Urinary bladder (tissue), 3 donors: ENCODE measurements at regions not wholly inside any gene's neighbourhood (a gene's known extent, or its start where the extent isn't known, plus 50 kb on each side); places are given as distances from the start of the nearest gene placed in this dataset.
"Not testable (repeated sequence)": the region's sequence is repeated elsewhere in the genome, so short reads cannot be mapped to it uniquely, and the experiment has no call there.

Experiments
- DNase-seq: peaks from one replicate; pipeline ENCODE4 v3.0.0-alpha.2; 2015; ENCODE audit errors: extremely low spot score
- H3K27ac ChIP-seq: one replicate; pipeline ENCODE4 v1.5.1; 2013; ENCODE audit warnings: low read depth, mild to moderate bottlenecking, moderate library complexity
- H3K36me3 ChIP-seq: one replicate; pipeline ENCODE4 v1.6.1; 2013; ENCODE audit warnings: mild to moderate bottlenecking, moderate library complexity; ENCODE audit not compliant: insufficient read depth
- H3K4me1 ChIP-seq: one replicate; pipeline ENCODE4 v1.6.1; 2013; ENCODE audit warnings: mild to moderate bottlenecking, moderate library complexity; ENCODE audit not compliant: insufficient read depth
- H3K4me3 ChIP-seq: one replicate; pipeline ENCODE4 v1.5.1; 2013; ENCODE audit warnings: low read depth, low read length
- WGBS: extraction: QIAGEN DNeasy Blood & Tissue Kit; methylation state at CpG from one replicate; pipeline ENCODE4 v1.1.7; 2013; 5-methylcytosine and 5-hydroxymethylcytosine counted together
- donor health status: healthy with polysubstance abuse.
- donor health status: healthy.

DNA sequence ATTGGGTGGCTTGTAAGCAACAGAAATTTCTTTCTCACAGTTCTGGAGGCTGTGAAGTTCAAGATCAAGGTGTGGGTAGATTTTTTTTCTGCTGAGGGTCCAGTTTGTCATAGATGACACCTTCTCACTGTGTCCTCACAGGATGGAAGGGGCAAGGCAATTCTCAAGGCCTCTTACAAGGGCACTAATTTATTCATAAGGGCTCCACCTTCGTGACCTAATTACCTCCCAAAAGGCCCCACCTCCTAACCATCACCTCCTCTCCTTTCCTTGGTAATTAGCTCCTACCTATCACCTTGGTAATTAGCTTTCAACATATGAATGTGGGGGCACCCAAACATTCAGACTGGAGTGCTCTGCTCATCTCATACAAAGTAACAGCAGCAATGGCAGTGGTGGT lies 92.3 kb upstream of the CD44 start:
- 87% methylated on average over 1 of the region's 1 CpG for WGBS
- Histone ChIP-seq H3K27ac (no peak overlapping the region), H3K36me3 (no peaks in the 10 kb centered on the region), H3K4me1 (no peaks in the 10 kb centered on the region), H3K4me3 (no peak overlapping the region)
- no peak for DNase-seq

DNA sequence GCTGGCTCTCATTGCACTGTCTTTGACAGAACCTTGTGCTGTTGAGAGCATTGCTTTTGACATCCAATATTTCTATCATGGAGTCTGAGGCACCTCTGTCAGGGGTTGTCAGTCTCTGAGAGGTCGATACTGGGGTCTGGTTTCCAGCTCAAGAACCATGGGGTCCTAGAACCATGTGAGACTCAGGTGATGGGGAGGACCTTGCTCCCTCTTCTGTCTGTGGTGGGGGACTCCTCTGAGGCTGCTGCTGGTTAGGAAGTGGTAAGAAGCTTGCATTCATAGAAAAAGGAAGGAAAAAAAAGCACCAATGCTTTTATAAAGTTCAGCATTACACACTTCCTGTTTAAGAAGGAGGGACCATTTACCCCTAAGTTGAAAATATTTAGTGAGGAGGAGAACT lies 91.8 kb upstream of the CD44 start:
- no peak for DNase-seq
- H3K27ac ChIP-seq = no peak overlapping the region
- H3K36me3 ChIP-seq = no peaks in the 10 kb centered on the region
- WGBS = 78% methylated on average over 1 of the region's 1 CpG
- H3K4me3 ChIP-seq = no peak overlapping the region
- no peaks in the 10 kb centered on the region for H3K4me1 ChIP-seq

DNA sequence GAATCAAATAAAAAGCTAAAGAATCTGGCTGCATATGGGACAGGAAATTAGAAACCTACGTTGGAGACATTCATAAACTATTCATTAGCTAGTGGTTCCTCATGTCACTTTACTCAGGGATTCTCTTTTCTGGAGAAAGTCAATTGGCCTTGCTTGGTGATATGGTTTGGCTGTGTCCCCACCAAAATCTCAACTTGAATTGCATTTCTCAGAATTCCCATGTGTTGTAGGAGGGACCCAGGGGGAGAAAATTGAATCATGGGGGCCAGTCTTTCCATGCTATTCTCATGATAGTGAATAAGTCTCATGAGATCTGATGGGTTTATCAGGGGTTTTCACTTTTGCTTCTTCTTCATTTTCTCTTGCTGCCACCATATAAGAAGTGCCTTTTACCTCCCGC lies 91.2 kb upstream of the CD44 start:
- Histone ChIP-seq H3K27ac (no peak overlapping the region), H3K4me3 (no peak overlapping the region), H3K36me3 (no peaks in the 10 kb centered on the region), H3K4me1 (no peaks in the 10 kb centered on the region)
- DNase-seq = no peak
- WGBS = 82% methylated on average over 2 of the region's 2 CpGs

DNA sequence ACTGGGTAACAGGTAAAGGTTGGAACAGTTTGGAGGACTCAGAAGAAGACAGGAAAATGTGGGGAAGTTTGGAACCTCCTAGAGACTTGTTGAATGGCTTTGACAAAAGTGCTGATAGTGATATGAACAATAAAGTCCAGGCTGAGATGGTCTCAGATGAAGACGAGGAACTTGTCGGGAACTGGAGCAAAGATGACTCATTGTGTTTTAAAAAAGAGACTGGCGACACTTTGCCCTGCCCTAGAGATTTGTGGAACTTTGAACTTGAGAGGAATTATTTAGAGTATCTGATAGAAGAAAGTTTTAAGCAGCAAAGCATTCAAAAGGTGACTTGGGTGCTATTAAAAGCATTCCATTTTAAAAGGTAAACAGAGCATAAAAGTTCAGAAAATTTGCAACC lies 90.6 kb upstream of the CD44 start:
- not testable (repeated sequence) for H3K36me3 ChIP-seq, DNase-seq, H3K4me3 ChIP-seq, H3K4me1 ChIP-seq, H3K27ac ChIP-seq
- 56% methylated on average over 3 of the region's 3 CpGs for WGBS

DNA sequence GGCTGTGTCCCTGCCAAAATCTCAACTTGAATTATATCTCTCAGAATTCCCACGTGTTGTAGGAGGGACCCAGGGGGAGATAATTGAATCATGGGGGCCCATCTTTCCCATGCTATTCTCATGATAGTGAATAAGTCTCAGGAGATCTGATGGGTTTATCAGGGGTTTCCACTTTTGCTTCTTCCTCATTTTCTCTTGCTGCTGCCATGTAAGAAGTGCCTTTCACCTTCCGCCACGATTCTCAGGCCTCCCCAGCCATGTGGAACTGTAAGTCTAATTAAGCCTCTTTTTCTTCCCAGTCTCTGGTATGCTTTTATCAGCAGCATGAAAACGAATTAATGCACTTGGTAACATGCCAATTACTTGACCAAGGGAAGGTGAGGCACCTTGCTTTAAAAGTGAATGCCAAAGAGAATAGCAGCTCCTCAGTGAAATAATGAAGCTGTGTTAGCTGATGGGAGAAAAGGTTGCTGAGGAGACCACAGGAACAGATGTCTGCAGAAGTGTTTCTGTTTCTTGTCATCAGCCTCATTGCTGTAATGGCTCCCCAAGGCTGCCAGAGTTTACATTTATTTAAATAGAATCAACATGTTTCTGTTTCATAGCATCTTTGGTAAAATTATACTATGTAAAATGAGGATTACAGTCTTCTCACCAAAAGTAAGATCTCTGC lies 89.0 kb upstream of the CD44 start:
- H3K27ac ChIP-seq = no peak overlapping the region
- 69% methylated on average over 4 of the region's 4 CpGs for WGBS
- no peaks in the 10 kb centered on the region for H3K36me3 ChIP-seq
- DNase-seq = no peak
- no peak overlapping the region for H3K4me3 ChIP-seq
- no peaks in the 10 kb centered on the region for H3K4me1 ChIP-seq

DNA sequence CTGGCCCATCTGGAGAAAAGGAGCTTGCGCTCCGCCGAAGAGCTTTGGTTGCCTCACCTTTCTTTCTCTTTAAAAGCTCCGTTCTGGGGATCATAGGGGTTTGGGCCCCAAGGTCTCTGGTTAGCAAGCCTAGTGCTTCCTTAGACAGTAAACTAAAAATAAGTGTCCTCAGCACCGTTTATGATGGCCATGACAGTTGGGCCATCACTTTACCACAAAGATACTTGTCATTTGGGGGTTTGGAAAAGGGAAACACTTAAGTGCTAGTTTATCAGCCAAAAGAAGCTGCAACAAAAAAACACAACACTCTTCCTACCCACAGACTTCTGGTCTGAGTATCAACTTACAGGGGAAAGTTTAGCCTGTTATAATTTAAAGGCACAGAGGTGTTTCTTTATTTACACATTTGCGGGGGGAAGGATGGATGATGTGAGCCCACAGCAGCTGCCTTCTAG lies 88.4 kb upstream of the CD44 start:
- DNase-seq = no peak
- WGBS = 69% methylated on average over 6 of the region's 6 CpGs
- Histone ChIP-seq H3K36me3 (no peaks in the 10 kb centered on the region), H3K4me1 (no peaks in the 10 kb centered on the region), H3K27ac (no peak overlapping the region), H3K4me3 (no peak overlapping the region)

DNA sequence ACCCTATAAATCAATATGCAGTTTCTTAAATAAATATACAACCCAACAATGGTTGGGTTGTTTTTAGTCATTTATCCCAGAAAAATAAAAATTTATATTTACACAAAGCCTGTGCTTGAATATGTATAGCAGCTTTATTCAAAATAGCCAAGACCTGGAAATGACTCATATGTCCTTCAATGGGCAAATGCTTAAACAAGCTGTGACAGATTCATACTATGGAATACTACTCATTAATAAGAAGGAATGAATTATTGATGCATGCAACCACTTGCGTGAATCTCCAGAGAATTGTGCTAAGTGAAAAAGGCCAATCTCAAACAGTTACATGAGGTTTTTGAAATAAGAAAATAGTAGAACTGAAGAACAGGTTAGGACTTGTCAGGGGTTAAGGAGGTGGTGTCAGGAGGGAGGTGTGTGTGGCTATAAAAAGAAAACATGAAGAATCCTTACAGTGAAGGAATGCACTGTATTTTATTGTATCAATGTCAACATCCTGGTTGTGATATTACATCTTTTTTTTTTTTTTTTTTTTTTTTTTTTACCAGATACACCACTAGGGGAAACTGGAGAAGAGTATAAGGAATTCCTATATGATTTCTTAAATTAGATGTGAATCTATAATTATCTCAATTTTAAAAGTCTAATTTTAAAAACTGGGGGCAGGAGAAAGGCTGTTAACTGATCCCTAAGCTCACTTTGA lies 82.4 kb upstream of the CD44 start:
- 52% methylated on average over 1 of the region's 1 CpG for WGBS
- Histone ChIP-seq H3K36me3 (no peaks in the 10 kb centered on the region), H3K27ac (no peak overlapping the region), H3K4me3 (no peak overlapping the region), H3K4me1 (no peaks in the 10 kb centered on the region)
- DNase-seq = no peak

DNA sequence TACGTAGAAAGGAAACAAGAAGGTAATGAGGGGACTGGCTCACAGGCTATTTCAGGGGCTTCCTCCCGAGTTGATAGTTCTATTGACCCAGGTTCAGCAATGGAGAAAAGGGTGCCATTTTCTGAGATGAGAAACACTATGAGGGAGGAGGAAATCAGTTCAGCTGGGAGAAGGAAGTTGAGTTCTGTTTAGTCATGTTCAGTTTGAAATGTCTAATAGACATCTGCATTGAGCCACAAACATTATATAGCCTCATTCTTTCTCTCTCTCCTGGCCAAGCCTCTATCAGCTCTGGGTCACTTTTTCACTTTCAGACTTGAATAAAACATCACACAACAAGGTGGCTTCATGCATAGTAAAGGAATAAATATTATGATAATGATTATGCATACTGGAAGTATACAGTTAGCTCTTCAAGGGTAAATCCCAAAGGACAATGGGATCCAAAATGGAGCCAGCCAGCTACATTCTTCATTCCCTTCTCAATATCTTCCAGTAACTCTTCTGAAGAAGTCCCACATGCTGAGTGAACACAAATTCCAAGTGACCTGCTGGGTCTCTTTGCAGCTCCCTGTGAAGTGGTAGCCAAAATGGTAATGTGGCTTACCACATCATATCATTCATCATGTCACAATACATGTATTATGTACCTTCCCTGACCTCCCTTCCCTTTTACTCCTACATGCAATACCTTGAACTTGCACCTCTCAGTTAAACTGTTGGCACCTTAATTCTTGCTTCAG lies 80.9 kb upstream of the CD44 start:
- no peaks in the 10 kb centered on the region for H3K36me3 ChIP-seq
- 96% methylated on average over 2 of the region's 2 CpGs for WGBS

DNA sequence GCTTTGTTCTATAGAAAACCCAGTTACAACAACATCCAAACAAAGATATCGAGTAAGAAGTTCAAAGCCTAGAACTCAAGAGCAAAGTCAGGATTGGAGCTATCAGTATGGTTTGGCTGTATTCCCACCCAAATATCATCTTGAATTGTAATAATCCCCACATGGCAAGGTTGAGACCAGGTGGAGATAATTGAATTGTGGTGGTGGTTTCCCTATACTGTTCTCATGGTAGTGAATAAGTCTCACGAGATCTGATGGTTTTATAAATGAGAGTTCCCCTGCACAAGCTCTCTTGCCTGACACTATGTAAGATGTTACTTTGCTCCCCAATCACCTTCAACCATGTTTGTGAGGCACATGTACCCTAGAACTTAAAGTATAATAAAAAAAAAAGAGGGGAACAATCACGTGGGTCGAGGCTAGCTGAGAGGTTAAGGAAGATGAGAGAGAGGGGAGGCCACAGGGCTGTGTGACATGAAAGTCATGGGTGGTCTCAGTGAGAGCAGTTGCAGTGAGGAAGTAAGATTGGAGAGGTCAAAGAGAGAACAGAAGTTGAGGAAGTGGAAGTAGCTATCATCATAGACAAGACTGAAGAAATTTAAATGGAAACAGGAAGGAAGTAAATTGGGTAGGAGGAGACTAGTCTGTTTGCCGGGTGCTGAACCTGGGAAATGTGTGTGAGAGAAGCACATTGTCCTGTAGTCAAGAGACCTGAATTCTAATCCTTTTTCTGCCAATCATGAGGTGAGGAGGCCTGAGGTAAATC lies 80.1 kb upstream of the CD44 start:
- no peaks in the 10 kb centered on the region for H3K36me3 ChIP-seq
- H3K27ac ChIP-seq = no peak overlapping the region
- WGBS = 89% methylated on average over 5 of the region's 5 CpGs
- DNase-seq = no peak
- no peaks in the 10 kb centered on the region for H3K4me1 ChIP-seq
- no peak overlapping the region for H3K4me3 ChIP-seq

More for the DNA sequence above, 80.9 kb upstream of the CD44 start:
- no peaks in the 10 kb centered on the region for H3K4me1 ChIP-seq
- H3K4me3 ChIP-seq = no peak overlapping the region
- no peak overlapping the region for H3K27ac ChIP-seq
- DNase-seq = no peak

DNA sequence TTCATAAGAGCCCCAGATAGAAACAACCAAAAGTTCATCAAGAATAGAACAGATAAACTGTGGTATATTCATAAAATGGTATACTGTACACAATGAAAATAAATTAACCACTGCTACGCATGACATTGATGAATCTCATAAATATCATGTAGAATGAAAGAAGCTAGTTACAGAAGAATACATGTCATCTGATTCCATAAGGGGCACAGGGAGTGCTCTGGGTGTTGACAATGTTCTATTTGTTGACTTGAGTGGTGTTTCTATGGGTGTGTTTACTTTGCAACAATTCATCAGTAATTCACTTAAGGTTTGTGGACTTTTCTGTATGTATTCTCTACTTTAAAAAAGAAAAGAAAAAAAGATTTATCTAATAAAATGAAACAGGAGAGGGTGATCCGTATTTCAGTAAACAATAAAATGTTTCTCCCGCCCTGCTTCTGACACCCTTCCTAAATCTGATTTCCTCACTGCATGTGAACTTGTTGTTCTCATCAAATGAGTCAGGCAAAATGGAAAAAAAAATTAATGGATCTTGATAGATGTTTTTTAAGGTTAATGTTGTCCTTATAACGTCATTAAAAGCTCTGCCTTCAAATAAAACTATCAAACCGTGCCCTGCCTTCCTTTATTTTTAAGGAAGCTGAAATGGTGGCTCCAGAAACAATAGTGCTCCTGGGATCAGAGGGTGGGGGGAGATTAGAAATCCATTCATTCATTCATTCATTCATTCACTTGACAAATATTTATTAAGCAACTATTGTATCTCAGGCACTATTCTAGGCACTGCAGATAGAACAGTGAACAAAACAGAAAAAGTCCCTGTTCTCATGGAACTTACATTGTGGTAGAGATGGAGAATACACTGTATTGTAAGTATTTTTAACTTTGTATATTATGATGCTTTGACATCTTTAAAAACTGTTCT lies 77.2 kb upstream of the CD44 start:
- no peak overlapping the region for H3K4me3 ChIP-seq
- 69% methylated on average over 5 of the region's 5 CpGs for WGBS
- H3K27ac ChIP-seq = no peak overlapping the region
- H3K4me1 ChIP-seq = peaks cover under 1% of the 10 kb centered on the region
- no peaks in the 10 kb centered on the region for H3K36me3 ChIP-seq
- peak; percentile 42 for DNase-seq

DNA sequence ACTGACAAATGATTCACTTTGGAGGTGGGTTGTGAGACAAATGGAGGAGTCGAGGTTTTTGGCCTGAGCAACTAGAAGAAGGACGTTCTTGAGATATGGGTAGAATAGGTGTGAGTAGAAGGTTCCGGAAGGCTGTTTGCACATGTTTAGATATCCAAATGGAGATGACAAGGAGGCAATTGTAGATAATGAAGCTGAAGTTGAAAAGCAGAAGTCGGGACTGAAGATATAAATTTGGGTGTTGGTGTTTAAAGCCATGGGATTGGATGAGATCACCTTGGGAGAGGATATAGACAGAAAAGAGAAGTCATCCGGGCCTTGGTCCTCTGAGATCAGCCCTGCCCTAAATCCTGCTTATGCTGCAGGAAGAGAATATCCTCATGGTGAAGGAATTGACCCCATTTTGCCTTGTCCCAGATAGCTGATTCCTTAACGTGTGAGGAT lies 75.5 kb upstream of the CD44 start:
- WGBS = 92% methylated on average over 6 of the region's 6 CpGs
- no peak overlapping the region for H3K27ac ChIP-seq
- H3K4me3 ChIP-seq = no peak overlapping the region
- H3K4me1 ChIP-seq = peaks cover 2% of the 10 kb centered on the region
- H3K36me3 ChIP-seq = no peaks in the 10 kb centered on the region
- DNase-seq = no peak

DNA sequence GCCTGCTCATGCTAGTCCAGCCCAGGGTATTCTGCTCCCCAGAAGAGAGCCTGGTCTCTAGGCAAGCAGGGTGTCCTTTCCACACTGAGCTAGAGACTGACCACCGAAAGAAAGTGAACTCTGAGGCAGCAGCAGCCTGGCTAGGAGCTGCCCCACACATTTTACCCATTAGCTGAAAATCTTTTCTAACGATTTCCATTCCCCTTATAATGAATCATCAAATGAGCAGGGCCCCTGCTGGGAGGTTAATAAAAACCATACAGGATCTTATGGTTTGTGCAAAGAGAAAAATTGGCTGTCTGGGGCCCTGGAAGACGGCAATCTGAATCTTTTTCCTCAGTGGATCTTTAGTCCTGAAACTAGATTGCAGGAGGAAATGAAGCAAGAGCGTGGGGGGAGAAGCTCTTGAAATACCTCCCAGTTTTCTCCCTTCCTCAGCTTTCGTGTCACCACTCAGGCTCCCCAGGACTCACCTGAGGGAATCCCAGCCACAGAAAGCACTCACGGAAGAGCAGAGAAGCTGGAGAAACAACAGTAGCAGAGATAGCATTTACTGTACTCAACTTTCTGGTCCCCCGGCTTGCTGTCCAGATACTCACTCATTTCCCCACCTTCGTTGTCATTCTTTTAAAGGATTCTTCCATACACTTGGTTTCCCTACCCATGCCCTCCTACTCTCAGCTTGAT lies 74.7 kb upstream of the CD44 start:
- 82% methylated on average over 8 of the region's 8 CpGs for WGBS
- H3K4me3 ChIP-seq = no peak overlapping the region
- H3K4me1 ChIP-seq = peaks cover 2% of the 10 kb centered on the region
- DNase-seq = no peak
- H3K27ac ChIP-seq = no peak overlapping the region
- no peaks in the 10 kb centered on the region for H3K36me3 ChIP-seq
